ENCODE measurements at regions not wholly inside any gene's neighbourhood (a gene's known extent, or its start where the extent isn't known, plus 50 kb on each side); places are given as distances from the start of the nearest gene placed in this dataset.

- no peak for DNase-seq (ENCODE audit: low read depth in 4 of 4, low spot score in 1 of 4)
These were observed 83.6 kb upstream of the BARX2 start for GRCh38 chr11:129292092-129292491.

GRCh38 chr11:129291546-129291945 lies 84.1 kb upstream of the BARX2 start:
- DNase-seq (ENCODE audit: low read depth in 4 of 4, low spot score in 1 of 4): no peak

- DNase-seq (ENCODE audit: low read depth in 4 of 4, low spot score in 1 of 4): no peak
These were observed 84.7 kb upstream of the BARX2 start for GRCh38 chr11:129290966-129291365.

- no peak for DNase-seq (ENCODE audit: low read depth in 4 of 4, low spot score in 1 of 4)
These were observed 86.2 kb upstream of the BARX2 start for GRCh38 chr11:129289350-129290040.

GRCh38 chr11:129287920-129288319 lies 87.7 kb upstream of the BARX2 start:
- DNase-seq (ENCODE audit: low read depth in 4 of 4, low spot score in 1 of 4): no peak

- DNase-seq (ENCODE audit: low read depth in 4 of 4, low spot score in 1 of 4): no peak
These were observed 88.8 kb upstream of the BARX2 start for GRCh38 chr11:129286813-129287212.

GRCh38 chr11:129285402-129285786 lies 90.3 kb upstream of the BARX2 start:
- DNase-seq (ENCODE audit: low read depth in 4 of 4, low spot score in 1 of 4): no peak

GRCh38 chr11:129283141-129283540 lies 91.0 kb upstream of the ARHGAP32 start:
- no peak for DNase-seq (ENCODE audit: low read depth in 4 of 4, low spot score in 1 of 4)

GRCh38 chr11:129282634-129283033 lies 90.5 kb upstream of the ARHGAP32 start:
- DNase-seq (ENCODE audit: low read depth in 4 of 4, low spot score in 1 of 4): no peak

GRCh38 chr11:129281471-129282415 lies 89.6 kb upstream of the ARHGAP32 start:
- no peak for DNase-seq (ENCODE audit: low read depth in 4 of 4, low spot score in 1 of 4)

- DNase-seq (ENCODE audit: low read depth in 4 of 4, low spot score in 1 of 4): peak in 1 of 4 experiments; percentile 34
These were observed 88.1 kb upstream of the ARHGAP32 start for GRCh38 chr11:129280027-129280811.

GRCh38 chr11:129279326-129280026 lies 87.4 kb upstream of the ARHGAP32 start:
- peak in 3 of 4 experiments; percentile 32 to 48 (median 37) for DNase-seq (ENCODE audit: low read depth in 4 of 4, low spot score in 1 of 4)

- no peak for DNase-seq (ENCODE audit: low read depth in 4 of 4, low spot score in 1 of 4)
These were observed 86.6 kb upstream of the ARHGAP32 start for GRCh38 chr11:129278586-129279319.

GRCh38 chr11:129277198-129277843 lies 85.2 kb upstream of the ARHGAP32 start:
- DNase-seq (ENCODE audit: low read depth in 4 of 4, low spot score in 1 of 4): no peak

- DNase-seq (ENCODE audit: low read depth in 4 of 4, low spot score in 1 of 4): no peak
These were observed 83.7 kb upstream of the ARHGAP32 start for GRCh38 chr11:129275828-129276227.

GRCh38 chr11:129273944-129274711 lies 82.0 kb upstream of the ARHGAP32 start:
- no peak for DNase-seq (ENCODE audit: low read depth in 4 of 4, low spot score in 1 of 4)

- no peak for DNase-seq (ENCODE audit: low read depth in 4 of 4, low spot score in 1 of 4)
These were observed 81.2 kb upstream of the ARHGAP32 start for GRCh38 chr11:129273322-129273721.

GRCh38 chr11:129271030-129271429 lies 78.9 kb upstream of the ARHGAP32 start:
- DNase-seq (ENCODE audit: low read depth in 4 of 4, low spot score in 1 of 4): no peak

GRCh38 chr11:129270446-129270845 lies 78.3 kb upstream of the ARHGAP32 start:
- DNase-seq (ENCODE audit: low read depth in 4 of 4, low spot score in 1 of 4): no peak

All from stimulated activated CD4-positive, alpha-beta T cell treated with anti-CD3 and anti-CD28 coated beads, Interleukin-1b, Interleukin-23, amount 100 ng/mL, for 24 hours (primary cell).